ENCODE measurements at regions not wholly inside any gene's neighbourhood (a gene's known extent, or its start where the extent isn't known, plus 50 kb on each side); places are given as distances from the start of the nearest gene placed in this dataset.
A peak's percentile ranks its signal among the peaks of the same experiment; 100 is the strongest.

GRCh38 chr3:194971965-194972364, 286.3 kb downstream of the FAM43A start:
- no peaks in the 10 kb centered on the region for H3K36me3 ChIP-seq
- no peak for TF ChIP-seq POLR2A (IDR thresholded peaks at IDR 0.05)
- TF ChIP-seq CTCF (IDR thresholded peaks at IDR 0.05), result peak in 1 of 6 experiments; percentile 6
- H3K27ac ChIP-seq, result peak overlapping the region in 2 of 3 donors; percentile 45 to 70
- no peak overlapping the region for H3K4me3 ChIP-seq (replicated peaks in 1 of 3)
- WGBS, 2 donors, result 84 to 87% methylated on average over 6 of the region's 6 CpGs
- no peaks in the 10 kb centered on the region for H3K9me3 ChIP-seq
- intact Hi-C loops (cut with DNase I), result no loop called here
- DNase-seq, result no peak
- H3K27me3 ChIP-seq, result no peaks in the 10 kb centered on the region
- H3K4me1 ChIP-seq, result peaks cover 10 to 38% of the 10 kb centered on the region in 2 donors

GRCh38 chr3:194972641-194973040, 287.0 kb downstream of the FAM43A start:
- H3K9me3 ChIP-seq, result no peaks in the 10 kb centered on the region
- H3K4me3 ChIP-seq (replicated peaks in 1 of 3), result no peak overlapping the region
- intact Hi-C loops (cut with DNase I), result no loop called here
- H3K36me3 ChIP-seq, result no peaks in the 10 kb centered on the region
- no peaks in the 10 kb centered on the region for H3K27me3 ChIP-seq
- 29 to 30% methylated on average over 6 of the region's 6 CpGs for WGBS, 2 donors
- peaks cover 4 to 31% of the 10 kb centered on the region in 2 donors for H3K4me1 ChIP-seq
- peak in 1 of 2 donors; percentile 17 for DNase-seq
- peak overlapping the region in 2 of 3 donors; percentile 34 to 70 for H3K27ac ChIP-seq
- TF ChIP-seq POLR2A (IDR thresholded peaks at IDR 0.05) (no peak), CTCF (IDR thresholded peaks at IDR 0.05) (no peak)

GRCh38 chr3:194973366-194974000, 287.8 kb downstream of the FAM43A start:
- intact Hi-C loops (cut with DNase I), result no loop called here
- WGBS, 2 donors, result 58% methylated on average over 10 to 12 of the region's 12 CpGs
- Histone ChIP-seq H3K27ac (no peak overlapping the region), H3K27me3 (no peaks in the 10 kb centered on the region), H3K36me3 (no peaks in the 10 kb centered on the region), H3K4me1 (peaks cover 3 to 29% of the 10 kb centered on the region in 2 donors), H3K4me3 (replicated peaks in 1 of 3) (no peak overlapping the region), H3K9me3 (no peaks in the 10 kb centered on the region)
- TF ChIP-seq POLR2A (IDR thresholded peaks at IDR 0.05) (no peak), CTCF (IDR thresholded peaks at IDR 0.05) (no peak)
- DNase-seq, result peak; percentile 69 to 74

- Histone ChIP-seq H3K9me3 (no peaks in the 10 kb centered on the region), H3K27ac (no peak overlapping the region), H3K27me3 (no peaks in the 10 kb centered on the region), H3K4me3 (replicated peaks in 1 of 3) (no peak overlapping the region), H3K4me1 (peaks cover 3 to 29% of the 10 kb centered on the region in 2 donors), H3K36me3 (no peaks in the 10 kb centered on the region)
- TF ChIP-seq POLR2A (IDR thresholded peaks at IDR 0.05), result no peak
- no peak for TF ChIP-seq CTCF (IDR thresholded peaks at IDR 0.05)
- no peak for DNase-seq
- WGBS, 2 donors, result 84 to 85% methylated on average over 9 of the region's 9 CpGs
- intact Hi-C loops (cut with DNase I), result no loop called here
Measured at GRCh38 chr3:194974468-194975135, 288.9 kb downstream of the FAM43A start.

GRCh38 chr3:194976049-194976451, 290.4 kb downstream of the FAM43A start:
- no peaks in the 10 kb centered on the region for H3K27me3 ChIP-seq
- peak in 1 of 2 donors; percentile 46 for DNase-seq
- peaks cover 3 to 29% of the 10 kb centered on the region in 2 donors for H3K4me1 ChIP-seq
- no peak overlapping the region for H3K27ac ChIP-seq
- H3K9me3 ChIP-seq, result no peaks in the 10 kb centered on the region
- intact Hi-C loops (cut with DNase I), result no loop called here
- H3K36me3 ChIP-seq, result no peaks in the 10 kb centered on the region
- no peak overlapping the region for H3K4me3 ChIP-seq (replicated peaks in 1 of 3)
- TF ChIP-seq CTCF (IDR thresholded peaks at IDR 0.05) (no peak), POLR2A (IDR thresholded peaks at IDR 0.05) (no peak)
- 55 to 60% methylated on average over 5 of the region's 5 CpGs for WGBS, 2 donors

Measured in thyroid gland (tissue), 4 donors.